RWPE2 (cell line): ENCODE measurements at regions not wholly inside any gene's neighbourhood (a gene's known extent, or its start where the extent isn't known, plus 50 kb on each side); places are given as distances from the start of the nearest gene placed in this dataset.

ENCODE experiments used
- ATAC-seq: fragments of 200-7000 bp; cut with Tn5 transposase; 3 replicates; pipeline ENCODE4 v1.9.1; 2021; ENCODE audit warnings: low read depth
- DNase-seq: peaks from one replicate; pipeline ENCODE4 v3.0.0-alpha.2; 2020; ENCODE audit warnings: low spot score
- H3K27ac ChIP-seq: fragments of 450-650 bp; 2 replicates; pipeline ENCODE4 v1.5.1; 2017; ENCODE audit warnings: mild to moderate bottlenecking; ENCODE audit not compliant: poor library complexity, severe bottlenecking
- H3K27me3 ChIP-seq: fragments of 250-450 bp; sonication (Bioruptor Pico); 2 replicates; pipeline ENCODE4 v1.5.1; 2021; ENCODE audit warnings: mild to moderate bottlenecking, moderate library complexity; ENCODE audit not compliant: insufficient read depth, poor library complexity, severe bottlenecking
- H3K36me3 ChIP-seq: fragments of 250-450 bp; sonication (Bioruptor Pico); 2 replicates; pipeline ENCODE4 v1.5.1; 2020; ENCODE audit warnings: low read depth, mild to moderate bottlenecking, moderate library complexity
- H3K4me1 ChIP-seq: fragments of 250-450 bp; sonication (Bioruptor Pico); 2 replicates; pipeline ENCODE4 v1.5.1; 2021; ENCODE audit warnings: mild to moderate bottlenecking, moderate library complexity; ENCODE audit not compliant: insufficient read depth, poor library complexity, severe bottlenecking
- H3K4me3 ChIP-seq: fragments of 250-450 bp; sonication (Bioruptor Pico); 2 replicates; pipeline ENCODE4 v1.5.1; 2021; ENCODE audit warnings: mild to moderate bottlenecking, moderate library complexity; ENCODE audit not compliant: severe bottlenecking
- H3K9me3 ChIP-seq: fragments of 250-450 bp; sonication (Bioruptor Pico); 2 replicates; pipeline ENCODE4 v1.5.1; 2021; ENCODE audit warnings: mild to moderate bottlenecking, moderate library complexity; ENCODE audit not compliant: severe bottlenecking
- CTCF ChIP-seq: fragments of 450-650 bp; IDR thresholded peaks from one replicate; pipeline ENCODE4 v1.5.1; 2017; ENCODE audit warnings: mild to moderate bottlenecking, moderate library complexity; ENCODE audit not compliant: poor library complexity, severe bottlenecking

- Histone ChIP-seq H3K4me3 (no peak overlapping the region), H3K27ac (no peak overlapping the region), H3K27me3 (no peaks in the 10 kb centered on the region), H3K9me3 (no peaks in the 10 kb centered on the region), H3K4me1 (no peaks in the 10 kb centered on the region), H3K36me3 (no peaks in the 10 kb centered on the region)
- TF ChIP-seq CTCF, result no peak
- DNase-seq (no peak), ATAC-seq (no peak)
Observed at GRCh38 chr4:62328526-62328925, 1128.4 kb downstream of the ADGRL3 start.

GRCh38 chr4:62327612-62328297 is 1127.6 kb downstream of the ADGRL3 start:
- Histone ChIP-seq H3K27ac (no peak overlapping the region), H3K27me3 (no peaks in the 10 kb centered on the region), H3K4me1 (no peaks in the 10 kb centered on the region), H3K36me3 (no peaks in the 10 kb centered on the region), H3K4me3 (no peak overlapping the region), H3K9me3 (no peaks in the 10 kb centered on the region)
- ATAC-seq (no peak), DNase-seq (no peak)
- no peak for TF ChIP-seq CTCF

- H3K27me3 ChIP-seq, result no peaks in the 10 kb centered on the region
- ATAC-seq, result no peak
- no peak overlapping the region for H3K4me3 ChIP-seq
- H3K27ac ChIP-seq, result no peak overlapping the region
- H3K36me3 ChIP-seq, result no peaks in the 10 kb centered on the region
- no peaks in the 10 kb centered on the region for H3K4me1 ChIP-seq
- no peak for DNase-seq
- H3K9me3 ChIP-seq, result no peaks in the 10 kb centered on the region
- TF ChIP-seq CTCF, result no peak
Observed at GRCh38 chr4:62324215-62324614, 1124.1 kb downstream of the ADGRL3 start.

- no peaks in the 10 kb centered on the region for H3K27me3 ChIP-seq
- DNase-seq (no peak), ATAC-seq (no peak)
- no peak overlapping the region for H3K27ac ChIP-seq
- no peaks in the 10 kb centered on the region for H3K4me1 ChIP-seq
- no peaks in the 10 kb centered on the region for H3K9me3 ChIP-seq
- H3K36me3 ChIP-seq, result no peaks in the 10 kb centered on the region
- H3K4me3 ChIP-seq, result no peak overlapping the region
- TF ChIP-seq CTCF, result no peak
Observed at GRCh38 chr4:62320612-62321011, 1120.5 kb downstream of the ADGRL3 start.

- Histone ChIP-seq H3K4me1 (no peaks in the 10 kb centered on the region), H3K4me3 (no peak overlapping the region), H3K9me3 (no peaks in the 10 kb centered on the region), H3K36me3 (no peaks in the 10 kb centered on the region), H3K27ac (no peak overlapping the region), H3K27me3 (no peaks in the 10 kb centered on the region)
- ATAC-seq, result no peak
- TF ChIP-seq CTCF, result no peak
- no peak for DNase-seq
Observed at GRCh38 chr4:62302710-62303109, 1102.6 kb downstream of the ADGRL3 start.
